K562 (cell line): ENCODE measurements at regions not wholly inside any gene's neighbourhood (a gene's known extent, or its start where the extent isn't known, plus 50 kb on each side); places are given as distances from the start of the nearest gene placed in this dataset.

Experiments
- ATAC-seq: fragments of 200-7000 bp; cut with Tn5 transposase; 3 replicates; pipeline ENCODE4 v1.9.1; 2020; ENCODE audit warnings: moderate library complexity
- BruUV-seq: library from RNA; stranded (reverse); fragments of 400-500 nt; replicated peaks from 2 replicates; lab custom pipeline; 2021; lab: Mats Ljungman, UMichigan
- CTCF ChIA-PET: fragments of 300-600 bp; formaldehyde crosslinking; extraction: SDS; loops from one replicate; lab custom pipeline; 2021; ENCODE audit warnings: low intra/inter-chr PET ratio; lab: Yijun Ruan, JAX
- POLR2A ChIA-PET: fragments of 300-600, 350-650 bp; sonication (Branson Sonifier 250); formaldehyde crosslinking; extraction: SDS; loops from one replicate; lab custom pipeline; 2021; ENCODE audit warnings: antibody characterized with exemption, inconsistent platforms; lab: Yijun Ruan, JAX
- DNase-seq, 4 experiments: peaks; one replicate each; pipeline versions ENCODE4 v3.0.0 to v3.0.0-alpha.2; 2011 to 2018; ENCODE audit warnings: low spot score in 3 of 4, mixed read lengths in 3 of 4; ENCODE audit errors: extremely low read depth in 1 of 4
- FAIRE-seq: peaks from 2 replicates; lab custom pipeline; 2011; peaks lifted over from hg19 to GRCh38; lab: Jason Lieb, UNC
- H2AFZ ChIP-seq: 2 replicates; pipeline ENCODE4 v1.6.0; 2011; ENCODE audit warnings: low read depth, low read length, control low read depth, inconsistent platforms
- H3K27ac ChIP-seq: fragments of 200-600 bp; 3 replicates; pipeline ENCODE4 v1.8.0; 2011; ENCODE audit warnings: low read depth, mild to moderate bottlenecking, control low read depth, inconsistent platforms, low read length, moderate library complexity, mixed read lengths; ENCODE audit errors: extremely low read depth
- H3K27me3 ChIP-seq, 2 experiments: fragments of 300-600 bp in 1 of 2; 2 replicates in 1 of 2; 3 replicates in 1 of 2; pipeline versions ENCODE4 v1.6.0 to v1.8.0; 2011; ENCODE audit warnings: inconsistent platforms in 2 of 2, low read length in 2 of 2, mild to moderate bottlenecking in 1 of 2, mixed read lengths in 1 of 2, moderate library complexity in 1 of 2; ENCODE audit not compliant: control insufficient read depth in 2 of 2, insufficient read depth in 2 of 2
- H3K36me3 ChIP-seq: fragments of 300-600 bp; 3 replicates; pipeline ENCODE4 v1.8.0; 2011; ENCODE audit warnings: mild to moderate bottlenecking, low read length, inconsistent platforms; ENCODE audit not compliant: control insufficient read depth, insufficient read depth
- H3K4me1 ChIP-seq, 2 experiments: fragments of 200-600 bp in 1 of 2; replicated peaks in 1 of 2; 2 replicates in 1 of 2; 3 replicates in 1 of 2; pipeline versions ENCODE4 v1.5.1 to v1.8.0; 2011; ENCODE audit warnings: inconsistent platforms in 2 of 2, low read length in 2 of 2, mild to moderate bottlenecking in 1 of 2, mixed read lengths in 1 of 2, moderate library complexity in 1 of 2; ENCODE audit not compliant: control insufficient read depth in 2 of 2, insufficient read depth in 2 of 2
- H3K4me2 ChIP-seq: 2 replicates; pipeline ENCODE4 v1.6.1; 2011; ENCODE audit warnings: low read length, control low read depth, inconsistent platforms, mixed read lengths; ENCODE audit not compliant: insufficient read depth
- H3K4me3 ChIP-seq: fragments of 200-600 bp; sonication (generic), shearing (Covaris generic); 2 replicates; pipeline ENCODE4 v1.5.1; 2016; ENCODE audit warnings: control low read depth, inconsistent platforms
- H3K79me2 ChIP-seq: fragments of 200-600 bp; 3 replicates; pipeline ENCODE4 v1.8.0; 2011; ENCODE audit warnings: low read length, inconsistent platforms; ENCODE audit not compliant: control insufficient read depth, insufficient read depth
- H3K9ac ChIP-seq, 2 experiments: 2 replicates each; pipeline versions ENCODE4 v1.6.0 to v1.6.1; 2011; ENCODE audit warnings: low read depth in 2 of 2, low read length in 2 of 2, control low read depth in 1 of 2, inconsistent platforms in 1 of 2, mild to moderate bottlenecking in 1 of 2, mixed read lengths in 1 of 2; ENCODE audit not compliant: insufficient read depth in 1 of 2
- H3K9me1 ChIP-seq: one replicate; pipeline ENCODE4 v1.6.0; 2011; ENCODE audit warnings: inconsistent platforms, mild to moderate bottlenecking, low read length, moderate library complexity; ENCODE audit not compliant: control insufficient read depth, insufficient read depth
- H3K9me3 ChIP-seq: replicated peaks from 2 replicates; pipeline ENCODE4 v1.5.1; 2011; ENCODE audit warnings: low read depth, low read length, inconsistent platforms; ENCODE audit not compliant: control insufficient read depth, insufficient read depth
- H4K20me1 ChIP-seq: replicated peaks from 2 replicates; pipeline ENCODE4 v1.6.1; 2011; ENCODE audit warnings: low read length, inconsistent platforms, mixed read lengths; ENCODE audit not compliant: control insufficient read depth, insufficient read depth
- ARID1B ChIP-seq: fragments of 450-650 bp; IDR thresholded peaks from 2 replicates; pipeline ENCODE4 v1.6.1; 2016; ENCODE audit warnings: antibody characterized with exemption, mild to moderate bottlenecking, inconsistent platforms
- CBFA2T2 ChIP-seq: fragments of 450-650 bp; conservative IDR thresholded peaks from 2 replicates; pipeline ENCODE4 v1.6.1; 2017; ENCODE audit warnings: mild to moderate bottlenecking
- CBFA2T3 ChIP-seq: fragments of 450-650 bp; IDR thresholded peaks from 2 replicates; pipeline ENCODE4 v1.6.1; 2017
- CREBBP ChIP-seq: IDR thresholded peaks from one replicate; pipeline ENCODE4 v1.6.1; 2012; ENCODE audit warnings: low read depth, mild to moderate bottlenecking, control low read depth, inconsistent platforms, low read length
- DPF2 ChIP-seq: fragments of 450-650 bp; IDR thresholded peaks from 2 replicates; pipeline ENCODE4 v1.6.1; 2016
- GABPA ChIP-seq: fragments of 200-800 bp; sonication (Bioruptor generic); conservative IDR thresholded peaks from 2 replicates; pipeline ENCODE4 v1.6.1; 2016; ENCODE audit warnings: low read depth, missing genetic modification characterization, missing compliant biosample characterization
- KLF16 ChIP-seq: IDR thresholded peaks from 2 replicates; pipeline ENCODE4 v1.6.1; 2016; ENCODE audit warnings: antibody characterized with exemption
- MBD2 ChIP-seq: sonication (generic); IDR thresholded peaks from 2 replicates; pipeline ENCODE4 v1.6.1; 2016; ENCODE audit warnings: low read depth, borderline replicate concordance
- NBN ChIP-seq: fragments of 450-650 bp; IDR thresholded peaks from 2 replicates; pipeline ENCODE4 v1.6.1; 2016; ENCODE audit warnings: low read depth, mild to moderate bottlenecking
- NCOA2 ChIP-seq, 2 experiments: fragments of 450-650 bp; IDR thresholded peaks; 2 replicates each; pipeline ENCODE4 v1.6.1; 2018; ENCODE audit warnings: mild to moderate bottlenecking in 2 of 2, moderate library complexity in 1 of 2; ENCODE audit not compliant: partially characterized antibody in 2 of 2
- NCOR1 ChIP-seq: fragments of 450-650 bp; IDR thresholded peaks from 2 replicates; pipeline ENCODE4 v1.6.1; 2016; ENCODE audit warnings: mild to moderate bottlenecking, moderate library complexity
- OTX1 ChIP-seq: fragments of 450-650 bp; formaldehyde crosslinking; IDR thresholded peaks from 2 replicates; pipeline ENCODE4 v1.4.0; 2022; ENCODE audit warnings: mild to moderate bottlenecking
- PRDM10 ChIP-seq: fragments of 450-650 bp; IDR thresholded peaks from 2 replicates; pipeline ENCODE4 v1.6.1; 2018; ENCODE audit not compliant: partially characterized antibody
- SRF ChIP-seq, 2 experiments: fragments of 250-450, 450-650 bp in 1 of 2; sonication (Bioruptor Pico) in 1 of 2; sonication (generic) in 1 of 2; formaldehyde crosslinking; IDR thresholded peaks; 2 replicates each; pipeline versions ENCODE4 v1.5.0 to v1.5.1; 2020 to 2022; ENCODE audit warnings: mild to moderate bottlenecking in 1 of 2, missing genetic modification reagents in 1 of 2
- TAF7 ChIP-seq: fragments of 450-650 bp; IDR thresholded peaks from 2 replicates; pipeline ENCODE4 v1.6.1; 2016; ENCODE audit warnings: missing genetic modification characterization, missing compliant biosample characterization
- TAL1 ChIP-seq: fragments of 450-650 bp; IDR thresholded peaks from 2 replicates; pipeline ENCODE4 v1.6.1; 2016; ENCODE audit warnings: mild to moderate bottlenecking
- TCF3 ChIP-seq: sonication (generic); formaldehyde crosslinking; IDR thresholded peaks from 2 replicates; pipeline ENCODE4 v1.4.0; 2020; ENCODE audit warnings: mild to moderate bottlenecking, missing genetic modification reagents
- ZBTB26 ChIP-seq: fragments of 450-650 bp; formaldehyde crosslinking; IDR thresholded peaks from 2 replicates; pipeline ENCODE4 v1.4.0; 2022; ENCODE audit warnings: missing genetic modification characterization
- ZFP36 ChIP-seq: fragments of 150-350 bp; IDR thresholded peaks from 2 replicates; pipeline ENCODE4 v1.6.1; 2018; ENCODE audit warnings: low read length, low read depth; ENCODE audit not compliant: partially characterized antibody
- WGBS: fragments of 100-300 bp; shearing (Covaris generic); methylation state at CpG from one replicate; pipeline ENCODE4 v1.1.6; 2016; ENCODE audit warnings: low coverage, mixed read lengths; ENCODE audit not compliant: insufficient coverage; ENCODE audit errors: missing lambda C conversion rate; 5-methylcytosine and 5-hydroxymethylcytosine counted together
- in situ Hi-C: fragments of 300-500 bp; cut with MboI; formaldehyde crosslinking; loops from 4 replicates; pipeline ENCODE4 v1.15.0; 2018; ENCODE audit warnings: inconsistent platforms, mixed read lengths
- intact Hi-C: fragments of 100-400 bp; cut with micrococcal nuclease; formaldehyde crosslinking; loops from 2 replicates; pipeline ENCODE4 v1.14.2; 2022

- Histone ChIP-seq H3K9me1 (peaks cover 4% of the 10 kb centered on the region), H3K27ac (no peak overlapping the region), H3K79me2 (no peaks in the 10 kb centered on the region), H3K9ac (no peak overlapping the region), H3K36me3 (no peaks in the 10 kb centered on the region), H2AFZ (no peak overlapping the region), H3K4me3 (no peak overlapping the region), H3K4me1 (peaks cover 0 to 5% of the 10 kb centered on the region in 2 experiments; a peak in 2 of 5 replicates), H4K20me1 (no peaks in the 10 kb centered on the region), H3K9me3 (no peaks in the 10 kb centered on the region), H3K4me2 (no peak overlapping the region), H3K27me3 (no peaks in the 10 kb centered on the region)
- POLR2A ChIA-PET, result no interaction called here
- no TSS peak for BruUV-seq
- CTCF ChIA-PET, result interaction anchor here (0.6 kb wide), 1 partner anchor 801 kb away, joined by 3 read pairs; no protein-coding TSS in a partner anchor
- intact Hi-C loops (no loop called here), in situ Hi-C loops (no loop called here)
- peak; percentile 54 for TF ChIP-seq CBFA2T3
- peak; percentile 61 for TF ChIP-seq TCF3 (CRISPR knock-in tag)
- no peak for TF ChIP-seq NCOA2 (IDR thresholded peaks at IDR 0.05; ENCODE audit: partially characterized antibody in 2 of 2)
- TF ChIP-seq ZBTB26 (CRISPR knock-in tag), result no peak
- no peak for TF ChIP-seq CREBBP
- no peak for TF ChIP-seq GABPA (tag)
- peak; percentile 57; the same call in 1 of the 2 replicates for TF ChIP-seq TAL1
- TF ChIP-seq MBD2, result no peak
- peak; percentile 60 for TF ChIP-seq ARID1B
- TF ChIP-seq SRF (CRISPR knock-in tag; IDR thresholded peaks at IDR 0.05), result no peak
- TF ChIP-seq CBFA2T2, result peak; percentile 11; the same call in 1 of the 2 replicates
- no peak for TF ChIP-seq TAF7 (tag)
- 0 out of 2 replicates have a peak, but pooled peaks have one; percentile 20 for TF ChIP-seq DPF2
- no peak for TF ChIP-seq KLF16
- 0 out of 2 replicates have a peak, but pooled peaks have one; percentile 35 for TF ChIP-seq NCOR1
- peak; percentile 38 for TF ChIP-seq PRDM10
- TF ChIP-seq ZFP36, result no peak
- no peak for TF ChIP-seq NBN
- no peak for TF ChIP-seq OTX1 (CRISPR knock-in tag)
- DNase-seq, result peak in 2 of 4 experiments; percentile 31 to 47
- peak; percentile 78 for ATAC-seq
- WGBS, result 0% methylated on average over 2 of the region's 2 CpGs
- no peak for FAIRE-seq
These were observed 219.7 kb downstream of the CD47 start for GRCh38 chr3:107870943-107871638.
